ENCODE measurements at regions not wholly inside any gene's neighbourhood (a gene's known extent, or its start where the extent isn't known, plus 50 kb on each side); places are given as distances from the start of the nearest gene placed in this dataset.

DNA sequence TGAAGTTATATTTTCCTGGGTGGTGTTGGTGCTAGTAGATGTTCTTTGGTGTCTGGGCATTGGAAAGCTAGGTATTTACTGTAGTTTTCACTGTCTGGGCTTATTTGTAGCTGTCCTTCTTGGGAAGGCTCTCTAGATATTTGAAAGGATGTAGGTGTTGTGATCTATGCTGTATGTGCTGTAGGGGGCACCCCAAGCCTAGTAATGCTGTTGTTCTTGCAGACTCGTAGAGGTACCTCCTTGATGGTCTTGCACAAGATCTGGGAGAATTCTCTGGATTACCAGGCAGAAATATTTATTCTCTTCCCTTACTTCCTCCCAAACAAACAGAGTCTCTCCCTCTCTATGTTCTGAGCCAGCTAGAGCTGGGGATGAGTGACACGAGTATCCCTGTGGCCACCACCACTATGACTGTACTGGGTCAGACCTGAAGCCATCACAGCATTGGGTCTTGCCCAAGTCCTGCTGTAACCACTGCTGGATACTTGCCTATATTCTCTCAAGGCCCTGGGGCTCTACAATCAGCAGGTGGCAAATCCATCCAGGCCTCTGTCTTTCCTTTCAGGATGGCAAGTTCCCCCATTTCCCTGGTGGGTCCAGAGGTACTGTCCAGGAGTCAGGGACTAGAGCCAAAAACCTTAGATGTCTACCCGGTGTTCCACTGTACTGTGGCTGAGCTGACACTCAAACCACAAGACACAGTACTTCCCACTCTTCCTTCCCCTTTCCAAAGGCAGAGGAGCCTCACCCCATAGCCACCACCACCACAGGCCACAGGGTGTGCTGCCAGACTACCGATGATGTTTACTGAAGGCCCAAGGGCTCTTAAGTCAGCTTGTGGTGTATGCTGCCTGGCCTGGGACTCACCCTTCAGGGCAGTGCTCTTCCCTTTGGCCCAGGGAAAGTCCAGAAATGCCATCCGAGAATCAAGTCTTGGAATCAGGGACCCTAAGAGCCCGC, 195.2 kb upstream of the DPPA4 start:
- DNase-seq, result peak; percentile 26

DNA sequence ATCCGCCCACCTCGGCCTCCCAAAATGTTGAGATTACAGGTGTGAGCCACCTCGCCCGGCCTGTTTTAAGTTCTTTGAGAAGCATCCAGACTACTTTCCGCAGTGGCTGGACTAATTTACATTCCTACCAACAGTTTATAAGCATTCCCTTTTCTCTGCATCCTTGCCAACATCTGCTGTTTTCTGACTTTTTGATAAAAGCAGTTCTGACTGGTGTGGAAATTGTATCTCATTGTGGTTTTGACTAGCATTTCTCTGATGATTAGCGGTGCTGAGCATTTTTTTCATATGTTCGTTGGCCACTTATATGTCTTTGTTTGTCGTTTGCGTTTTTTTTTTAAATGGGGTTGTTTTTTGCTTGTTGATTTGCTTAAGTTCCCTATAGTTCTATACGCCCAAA, 208.4 kb upstream of the DPPA4 start:
- no peak for DNase-seq

- DNase-seq, result peak; percentile 32
These were observed 211.0 kb upstream of the DPPA4 start for GRCh38 chr3:109548192-109548938.

GRCh38 chr3:109553591-109554371, 216.4 kb upstream of the DPPA4 start:
- peak; percentile 22 for DNase-seq

GRCh38 chr3:109559389-109559788, 222.0 kb upstream of the DPPA4 start:
- DNase-seq, result no peak

- DNase-seq, result no peak
These were observed 225.8 kb upstream of the DPPA4 start for GRCh38 chr3:109563149-109563548.

GRCh38 chr3:109569135-109569846, 231.9 kb upstream of the DPPA4 start:
- DNase-seq, result no peak

DNA sequence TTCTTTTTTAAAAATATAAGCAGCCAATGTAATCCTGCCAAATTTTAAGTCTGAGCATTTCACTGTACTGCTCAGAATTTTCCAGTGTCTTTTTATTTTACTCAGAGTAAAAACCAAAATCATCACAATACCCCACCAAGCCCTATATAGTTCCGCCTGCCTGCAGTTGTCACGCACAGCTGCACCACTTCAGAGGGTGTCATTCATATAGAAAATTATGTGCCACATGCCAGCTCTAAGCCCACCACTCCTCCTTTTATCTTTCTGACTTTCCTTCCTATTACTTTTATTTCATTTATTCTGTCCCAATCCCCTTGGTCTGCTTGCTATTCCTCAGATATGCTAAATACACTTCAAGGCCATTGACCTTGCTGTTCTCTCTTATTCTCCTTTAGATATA, 233.1 kb upstream of the DPPA4 start:
- DNase-seq, result no peak

- DNase-seq, result no peak
These were observed 235.0 kb upstream of the DPPA4 start for GRCh38 chr3:109572301-109572700.

GRCh38 chr3:109596991-109597390, 259.6 kb upstream of the DPPA4 start:
- no peak for DNase-seq

- no peak for DNase-seq
These were observed 260.1 kb upstream of the DPPA4 start for GRCh38 chr3:109597444-109597843.

GRCh38 chr3:109607897-109608296, 270.6 kb upstream of the DPPA4 start:
- no peak for DNase-seq

DNA sequence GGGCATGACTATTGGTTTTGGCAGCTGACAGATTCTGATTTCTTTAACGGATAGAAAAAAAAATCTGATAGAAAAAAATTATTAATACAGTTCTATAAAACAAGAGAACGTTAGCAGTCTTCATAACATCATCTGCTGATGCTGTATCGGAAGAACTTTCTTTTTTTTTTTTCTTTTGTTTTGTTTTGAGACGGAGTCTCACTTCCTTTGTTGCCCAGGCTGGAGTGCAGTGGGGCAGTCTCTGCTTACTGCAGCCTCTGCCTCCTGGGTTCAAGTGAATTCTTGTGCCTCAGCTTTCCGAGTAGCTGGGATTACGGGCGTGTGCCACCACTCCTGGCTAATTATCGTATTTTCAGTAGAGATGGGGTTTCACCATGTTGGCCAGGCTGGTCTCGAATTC, 271.2 kb upstream of the DPPA4 start:
- no peak for DNase-seq

DNA sequence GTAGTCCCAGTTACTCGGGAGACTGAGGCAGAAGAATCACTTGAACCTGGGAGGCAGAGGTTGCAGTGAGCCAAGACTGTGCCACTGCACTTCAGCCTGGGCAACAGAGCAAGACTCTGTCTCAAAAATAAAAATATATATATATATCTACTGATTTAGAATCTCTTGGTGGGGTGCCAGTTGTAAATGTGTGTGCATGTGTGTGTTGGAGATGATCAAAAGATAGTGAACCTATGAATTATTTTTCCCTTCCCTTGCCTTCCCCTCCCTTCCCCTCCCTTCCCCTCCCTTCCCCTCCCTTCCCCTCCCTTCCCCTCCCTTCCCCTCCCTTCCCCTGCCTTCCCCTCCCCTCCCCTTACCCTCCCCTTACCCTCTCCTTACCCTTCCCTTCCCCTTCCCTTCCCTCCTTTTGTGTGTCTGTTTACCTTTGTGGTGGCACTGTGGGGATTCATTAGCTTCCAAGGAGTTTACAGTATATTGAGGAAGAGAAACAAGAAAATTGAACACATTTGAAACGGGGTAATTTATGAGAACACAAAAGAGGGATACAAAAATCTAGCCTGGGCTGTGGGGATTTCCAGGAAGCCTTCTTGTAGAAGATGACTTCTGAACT, 281.5 kb upstream of the DPPA4 start:
- DNase-seq, result no peak

- DNase-seq, result no peak
These were observed 294.6 kb upstream of the DPPA4 start for GRCh38 chr3:109631897-109632296.

DNA sequence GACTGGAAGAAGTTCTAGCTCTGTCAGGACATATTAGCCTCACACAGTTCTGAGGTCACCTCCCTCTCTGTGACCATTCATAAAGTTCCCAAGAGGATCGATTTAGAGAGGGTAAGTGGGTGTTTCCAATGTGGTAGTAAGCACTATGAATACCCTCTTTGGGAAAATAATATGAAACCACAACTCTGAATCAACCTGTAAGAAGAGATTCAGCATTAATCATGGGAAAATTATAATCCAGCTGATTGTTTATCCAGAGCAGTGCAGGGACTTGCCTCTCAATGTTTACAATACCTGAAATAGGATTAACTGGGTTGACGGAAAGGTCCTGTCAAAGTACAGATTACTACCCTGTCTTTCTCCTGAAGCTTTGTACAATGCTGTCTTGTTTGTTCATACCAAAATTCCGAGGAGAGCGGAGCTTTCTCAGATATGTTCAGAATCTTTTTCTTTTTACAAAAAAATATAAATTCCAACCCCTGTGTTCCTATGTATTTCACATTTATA, 302.9 kb upstream of the DPPA4 start:
- no peak for DNase-seq

DNA sequence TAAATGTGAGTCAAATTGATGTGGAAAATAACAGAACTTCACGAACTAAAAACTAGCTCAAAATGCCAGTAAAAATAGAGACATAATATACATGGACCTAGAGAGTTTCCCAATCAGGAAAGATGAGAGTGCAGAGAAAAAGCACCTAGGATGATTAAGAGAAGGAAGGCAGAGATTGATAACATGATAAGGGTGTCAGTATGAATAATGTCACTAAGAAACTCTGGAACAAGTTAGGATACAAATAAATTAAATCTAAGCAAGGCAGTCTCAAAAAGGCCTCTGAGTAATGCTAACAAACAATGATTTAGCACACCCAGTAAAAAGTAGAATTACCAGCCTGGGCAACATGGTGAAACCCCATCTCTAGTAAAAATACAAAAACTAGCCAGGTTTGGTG, 304.7 kb upstream of the DPPA4 start:
- no peak for DNase-seq

DNA sequence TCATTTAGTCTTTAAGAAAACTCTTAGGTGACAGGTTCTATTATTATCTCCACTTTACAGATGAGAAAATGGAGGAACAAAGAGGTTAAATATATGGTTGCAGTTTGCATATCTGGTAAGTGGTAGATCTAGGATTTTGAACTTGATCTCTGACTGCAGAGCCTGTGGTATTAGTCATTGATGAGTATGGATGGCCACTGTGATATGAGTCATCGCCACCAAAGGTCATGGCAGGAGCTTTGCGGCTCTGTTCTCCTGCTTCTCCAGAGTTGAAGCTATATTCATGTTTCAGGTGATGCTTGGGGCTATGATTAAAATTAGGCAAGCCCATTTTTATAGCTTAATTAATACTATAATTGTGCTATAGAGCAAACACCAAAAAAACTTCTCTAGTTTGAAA, 306.2 kb upstream of the DPPA4 start:
- DNase-seq, result peak; percentile 8

- DNase-seq, result no peak
These were observed 307.0 kb upstream of the DPPA4 start for GRCh38 chr3:109644332-109644731.

DNA sequence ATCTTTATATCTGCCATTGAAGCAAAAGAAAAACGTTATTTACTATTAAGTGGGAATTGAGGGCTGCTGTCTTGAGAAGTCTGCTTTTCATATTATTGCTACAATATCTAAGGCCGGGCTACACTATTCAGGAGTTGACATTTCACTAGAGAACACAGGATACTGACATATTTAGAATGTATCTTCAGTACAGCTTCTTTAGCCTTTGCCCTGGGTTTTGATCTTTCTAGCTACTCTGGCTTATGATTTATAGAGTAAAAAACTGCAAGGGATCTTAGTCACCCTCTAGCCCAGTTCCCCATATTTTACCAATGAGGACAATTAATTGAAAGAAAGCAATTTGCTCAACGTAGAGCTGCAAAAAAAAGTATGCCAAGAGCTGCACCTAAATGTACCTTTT, 307.4 kb upstream of the DPPA4 start:
- no peak for DNase-seq

GRCh38 chr3:109648027-109648426, 310.7 kb upstream of the DPPA4 start:
- DNase-seq, result no peak

DNA sequence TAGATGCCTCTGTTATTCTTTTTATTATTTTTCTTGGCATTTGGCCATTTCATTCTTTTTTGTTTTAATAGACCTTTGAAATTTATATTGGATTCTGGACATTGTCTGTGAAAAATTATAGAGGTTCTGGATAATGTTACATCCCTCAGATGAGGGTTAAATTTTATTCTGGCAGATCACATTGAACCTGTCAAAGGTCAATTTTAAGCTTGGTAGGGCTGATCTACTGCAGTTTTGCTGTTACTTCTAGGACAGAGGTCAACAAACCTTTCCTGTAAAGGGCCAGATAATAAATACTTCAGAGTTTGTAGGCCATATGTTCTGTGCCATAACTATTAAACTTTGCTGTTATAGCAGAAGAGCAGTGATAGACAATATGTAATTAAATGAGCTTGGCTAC, 318.9 kb upstream of the DPPA4 start:
- DNase-seq, result no peak

Measured in fibroblast of skin of abdomen (primary cell).